Lung (tissue), 11 donors: ENCODE measurements at regions not wholly inside any gene's neighbourhood (a gene's known extent, or its start where the extent isn't known, plus 50 kb on each side); places are given as distances from the start of the nearest gene placed in this dataset.

ENCODE experiments used
- ATAC-seq: fragments of 200-7000 bp; cut with Tn5 transposase; one replicate; pipeline ENCODE4 v1.9.1; 2020; ENCODE audit warnings: moderate number of reproducible peaks; ENCODE audit not compliant: insufficient read depth, low FRiP score
- DNase-seq, 3 donors: peaks; one replicate each; pipeline ENCODE4 v3.0.0-alpha.2; 2013 to 2017
- H3K27ac ChIP-seq, 2 donors: one replicate each; pipeline ENCODE4 v1.5.1; 2013; ENCODE audit warnings: mild to moderate bottlenecking in 2 of 2, moderate library complexity in 2 of 2, control low read depth in 1 of 2, inconsistent platforms in 1 of 2, low read depth in 1 of 2, low read length in 1 of 2
- H3K27me3 ChIP-seq, 3 donors: one replicate each; pipeline ENCODE4 v1.5.1; 2013; ENCODE audit warnings: low read length in 2 of 3; ENCODE audit not compliant: control insufficient read depth in 3 of 3, insufficient read depth in 3 of 3
- H3K36me3 ChIP-seq, 4 donors: one replicate each; pipeline ENCODE4 v1.5.1; 2013; ENCODE audit warnings: low read length in 4 of 4, mild to moderate bottlenecking in 1 of 4, moderate library complexity in 1 of 4; ENCODE audit not compliant: control insufficient read depth in 4 of 4, insufficient read depth in 4 of 4
- H3K4me1 ChIP-seq, 5 donors: one replicate each; pipeline ENCODE4 v1.5.1; 2013; ENCODE audit warnings: low read length in 5 of 5, mild to moderate bottlenecking in 2 of 5, moderate library complexity in 1 of 5; ENCODE audit not compliant: control insufficient read depth in 5 of 5, insufficient read depth in 5 of 5
- H3K4me3 ChIP-seq: one replicate; pipeline ENCODE4 v1.5.1; 2013; ENCODE audit warnings: mild to moderate bottlenecking, control low read depth, moderate library complexity
- H3K9ac ChIP-seq, 2 donors: one replicate each; pipeline ENCODE4 v1.5.1; 2013; ENCODE audit warnings: low read length in 2 of 2, control low read depth in 1 of 2; ENCODE audit not compliant: insufficient read depth in 1 of 2
- H3K9me3 ChIP-seq, 4 donors: one replicate each; pipeline ENCODE4 v1.5.1; 2013; ENCODE audit warnings: low read length in 3 of 4, mild to moderate bottlenecking in 1 of 4, moderate library complexity in 1 of 4; ENCODE audit not compliant: control insufficient read depth in 4 of 4, insufficient read depth in 3 of 4
- WGBS, 2 donors: extraction: QIAGEN DNeasy Blood & Tissue Kit; methylation state at CpG; one replicate each; pipeline ENCODE4 v1.1.7; 2013; 5-methylcytosine and 5-hydroxymethylcytosine counted together
- TF ChIP-seq, protein P1 (sequence below): IDR thresholded peaks from 2 replicates; pipeline ENCODE4 v1.5.1; 2012; ENCODE audit warnings: mild to moderate bottlenecking; ENCODE audit errors: control extremely low read depth, extremely low read depth
- donor health status: control.
- donor health status: control.
- donor health status: Bipolar disorder and iron deficiency.
- donor health status: healthy.
- donor health status: DM: yes; HTN: yes; CAD: no.

DNA sequence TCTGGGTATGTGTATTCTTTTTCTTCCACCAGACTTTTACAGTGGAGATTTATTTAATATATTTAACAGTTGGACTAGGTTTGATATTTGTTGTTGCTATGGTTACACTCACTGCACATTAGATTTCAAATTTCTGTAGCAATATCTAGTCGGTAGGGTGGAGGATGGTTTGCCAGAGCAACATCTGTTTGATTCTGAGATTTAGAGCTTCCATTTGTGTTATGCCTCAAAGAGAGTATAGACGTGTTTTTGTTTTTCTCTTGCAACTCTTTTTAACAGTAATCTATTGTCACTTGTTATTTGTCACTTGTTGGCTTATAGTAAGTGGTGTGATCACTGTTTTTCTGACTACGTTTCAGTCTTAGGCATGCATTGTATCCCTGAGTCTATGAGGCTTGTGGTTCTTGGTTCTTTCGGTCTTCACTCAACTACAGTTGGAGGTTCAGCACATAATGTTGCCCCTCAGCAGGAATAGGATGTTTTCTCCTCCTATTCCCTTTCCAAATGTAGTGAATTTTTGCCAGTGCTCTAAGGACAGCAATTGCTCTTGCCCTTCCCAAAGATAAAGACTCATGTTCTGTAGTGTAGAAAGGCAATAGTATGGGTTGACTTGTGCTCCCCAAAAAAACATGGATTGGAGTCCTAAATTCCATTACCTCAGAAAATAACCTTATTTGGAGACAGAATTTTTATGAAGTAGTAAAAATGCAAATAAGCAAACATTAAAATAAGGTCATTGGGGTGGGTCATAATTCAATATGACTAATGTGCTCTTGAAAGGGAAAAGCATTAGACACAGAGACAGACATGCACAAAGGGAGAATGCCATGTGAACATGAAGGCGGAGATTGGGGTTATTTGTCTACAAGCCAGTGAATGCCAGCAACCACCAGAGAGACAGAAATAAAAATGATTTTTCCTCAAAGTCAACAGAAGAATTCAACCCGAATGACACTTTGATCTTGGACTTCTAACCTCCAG is 692.1 kb downstream of the DIPK2A start:
- no peak overlapping the region for H3K9ac ChIP-seq
- H3K36me3 ChIP-seq, result no peaks in the 10 kb centered on the region
- DNase-seq (peak in 1 of 3 donors; percentile 18), ATAC-seq (no peak)
- no peaks in the 10 kb centered on the region for H3K27me3 ChIP-seq
- TF ChIP-seq, protein P1, sequence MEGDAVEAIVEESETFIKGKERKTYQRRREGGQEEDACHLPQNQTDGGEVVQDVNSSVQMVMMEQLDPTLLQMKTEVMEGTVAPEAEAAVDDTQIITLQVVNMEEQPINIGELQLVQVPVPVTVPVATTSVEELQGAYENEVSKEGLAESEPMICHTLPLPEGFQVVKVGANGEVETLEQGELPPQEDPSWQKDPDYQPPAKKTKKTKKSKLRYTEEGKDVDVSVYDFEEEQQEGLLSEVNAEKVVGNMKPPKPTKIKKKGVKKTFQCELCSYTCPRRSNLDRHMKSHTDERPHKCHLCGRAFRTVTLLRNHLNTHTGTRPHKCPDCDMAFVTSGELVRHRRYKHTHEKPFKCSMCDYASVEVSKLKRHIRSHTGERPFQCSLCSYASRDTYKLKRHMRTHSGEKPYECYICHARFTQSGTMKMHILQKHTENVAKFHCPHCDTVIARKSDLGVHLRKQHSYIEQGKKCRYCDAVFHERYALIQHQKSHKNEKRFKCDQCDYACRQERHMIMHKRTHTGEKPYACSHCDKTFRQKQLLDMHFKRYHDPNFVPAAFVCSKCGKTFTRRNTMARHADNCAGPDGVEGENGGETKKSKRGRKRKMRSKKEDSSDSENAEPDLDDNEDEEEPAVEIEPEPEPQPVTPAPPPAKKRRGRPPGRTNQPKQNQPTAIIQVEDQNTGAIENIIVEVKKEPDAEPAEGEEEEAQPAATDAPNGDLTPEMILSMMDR, result no peak
- H3K4me1 ChIP-seq, result no peaks in the 10 kb centered on the region
- 81 to 85% methylated on average over 6 of the region's 6 CpGs for WGBS, 2 donors
- no peak overlapping the region for H3K4me3 ChIP-seq
- peaks cover 0 to 7% (median 4%) of the 10 kb centered on the region in 4 donors for H3K9me3 ChIP-seq
- no peak overlapping the region for H3K27ac ChIP-seq

DNA sequence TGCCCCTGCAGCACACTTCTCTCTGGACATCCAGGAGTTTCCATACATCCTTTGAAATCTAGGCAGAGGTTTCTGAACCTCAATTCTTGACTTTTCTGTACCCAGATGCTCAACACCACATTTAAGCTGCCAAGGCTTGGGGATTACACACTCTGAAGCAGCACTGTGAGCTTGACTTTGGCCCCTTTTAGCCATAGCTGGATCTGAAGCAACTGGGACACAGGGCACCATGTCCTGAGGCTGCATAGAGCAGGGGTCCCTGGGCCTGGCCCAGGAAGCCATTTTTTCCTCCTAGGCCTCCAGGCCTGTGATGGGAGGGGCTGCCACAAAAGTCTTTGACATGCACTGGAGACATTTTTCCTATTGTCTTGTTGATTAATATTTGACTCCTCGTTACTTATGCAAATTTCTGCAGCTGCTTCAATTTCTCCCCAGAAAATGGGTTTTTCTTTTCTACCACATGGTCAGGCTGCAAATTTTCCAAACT is 694.0 kb downstream of the DIPK2A start:
- Histone ChIP-seq H3K9me3 (peaks cover 0 to 7% (median 4%) of the 10 kb centered on the region in 4 donors), H3K27me3 (no peaks in the 10 kb centered on the region), H3K4me1 (no peaks in the 10 kb centered on the region), H3K36me3 (no peaks in the 10 kb centered on the region), H3K9ac (no peak overlapping the region), H3K4me3 (no peak overlapping the region), H3K27ac (no peak overlapping the region)
- ATAC-seq (no peak), DNase-seq (no peak)
- TF ChIP-seq, protein P1, result no peak
- 77 to 90% methylated on average over 1 of the region's 1 CpG for WGBS, 2 donors

DNA sequence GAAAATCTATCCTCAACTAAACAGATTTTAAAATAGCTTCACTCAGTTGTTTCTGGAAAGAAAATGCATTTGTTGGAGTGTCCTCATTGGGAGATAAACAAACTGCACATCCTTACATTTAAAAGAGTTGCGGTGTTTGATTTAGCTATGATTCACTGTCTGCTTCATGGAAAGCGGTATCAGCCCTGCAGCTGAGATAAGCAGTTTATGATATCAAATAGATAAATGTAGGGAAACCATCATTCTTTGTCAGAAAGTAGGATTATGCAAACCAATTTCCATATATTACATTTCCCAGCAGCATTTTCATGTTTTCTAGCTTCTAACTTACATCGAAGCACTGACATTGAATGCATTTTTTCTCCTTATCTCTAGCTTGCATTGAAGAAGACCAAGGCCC is 698.9 kb downstream of the DIPK2A start:
- no peaks in the 10 kb centered on the region for H3K36me3 ChIP-seq
- ATAC-seq (no peak), DNase-seq (no peak)
- TF ChIP-seq, protein P1, result no peak
- 90 to 91% methylated on average over 3 of the region's 3 CpGs for WGBS, 2 donors
- H3K9ac ChIP-seq, result no peak overlapping the region
- no peak overlapping the region for H3K4me3 ChIP-seq
- no peaks in the 10 kb centered on the region for H3K27me3 ChIP-seq
- no peaks in the 10 kb centered on the region for H3K4me1 ChIP-seq
- no peak overlapping the region for H3K27ac ChIP-seq
- H3K9me3 ChIP-seq, result peaks cover 0 to 4% (median 1%) of the 10 kb centered on the region in 4 donors
